ENCODE measurements at regions not wholly inside any gene's neighbourhood (a gene's known extent, or its start where the extent isn't known, plus 50 kb on each side); places are given as distances from the start of the nearest gene placed in this dataset.

- DNase-seq = no peak
- Mint-ChIP-seq H3K4me3 (no peak overlapping the region), H3K9me3 (no peaks in the 10 kb centered on the region), H3K36me3 (ENCODE audit: low read depth) (no peaks in the 10 kb centered on the region), H3K4me1 (ENCODE audit: low read depth) (no peaks in the 10 kb centered on the region), H3K27me3 (ENCODE audit: low read depth) (no peaks in the 10 kb centered on the region), H3K27ac (no peak overlapping the region)
- CTCF ChIA-PET = no interaction called here
- intact Hi-C loops (cut with micrococcal nuclease) = loop anchor here (10.0 kb wide), 1 partner anchor 181 kb away; the partner anchor contains the start of gene ABCC12
These were observed 182.2 kb downstream of the ABCC12 start for GRCh38 chr16:47973552-47973951.

GRCh38 chr16:47972246-47972985, 183.4 kb downstream of the ABCC12 start:
- H3K27me3 Mint-ChIP-seq (ENCODE audit: low read depth) = no peaks in the 10 kb centered on the region
- CTCF ChIA-PET = interaction anchor here (0.6 kb wide), 1 partner anchor 367 kb away, joined by 3 read pairs; no protein-coding TSS in a partner anchor
- intact Hi-C loops (cut with micrococcal nuclease) = loop anchor here (10.0 kb wide), 1 partner anchor 182 kb away; the partner anchor contains the start of gene ABCC12

GRCh38 chr16:47971225-47971624, 184.6 kb downstream of the ABCC12 start:
- Mint-ChIP-seq H3K4me3 (no peak overlapping the region), H3K9me3 (no peaks in the 10 kb centered on the region), H3K4me1 (ENCODE audit: low read depth) (no peaks in the 10 kb centered on the region), H3K27ac (no peak overlapping the region), H3K36me3 (ENCODE audit: low read depth) (no peaks in the 10 kb centered on the region), H3K27me3 (ENCODE audit: low read depth) (no peaks in the 10 kb centered on the region)
- CTCF ChIA-PET = no interaction called here
- intact Hi-C loops (cut with micrococcal nuclease) = loop anchor here (10.0 kb wide), 1 partner anchor 184 kb away; the partner anchor contains the start of gene ABCC12
- DNase-seq = no peak

More at GRCh38 chr16:47972246-47972985, 183.4 kb downstream of the ABCC12 start:
- no peak overlapping the region for H3K4me3 Mint-ChIP-seq
- DNase-seq = no peak
- H3K4me1 Mint-ChIP-seq (ENCODE audit: low read depth) = no peaks in the 10 kb centered on the region
- no peak overlapping the region for H3K27ac Mint-ChIP-seq
- no peaks in the 10 kb centered on the region for H3K36me3 Mint-ChIP-seq (ENCODE audit: low read depth)
- no peaks in the 10 kb centered on the region for H3K9me3 Mint-ChIP-seq

- Mint-ChIP-seq H3K27me3 (ENCODE audit: low read depth) (no peaks in the 10 kb centered on the region), H3K4me1 (ENCODE audit: low read depth) (no peaks in the 10 kb centered on the region), H3K36me3 (ENCODE audit: low read depth) (no peaks in the 10 kb centered on the region), H3K27ac (no peak overlapping the region), H3K9me3 (no peaks in the 10 kb centered on the region), H3K4me3 (no peak overlapping the region)
- CTCF ChIA-PET = interaction anchor here (1.6 kb wide), 1 partner anchor 20 kb away, joined by 4 read pairs; no protein-coding TSS in a partner anchor
- DNase-seq = no peak
- intact Hi-C loops (cut with micrococcal nuclease) = loop anchor here (10.0 kb wide), 1 partner anchor 184 kb away; the partner anchor contains the start of gene ABCC12
These were observed 185.4 kb downstream of the ABCC12 start for GRCh38 chr16:47970291-47970931.

GRCh38 chr16:47967374-47967773, 188.4 kb downstream of the ABCC12 start:
- peaks cover 2% of the 10 kb centered on the region for H3K27me3 Mint-ChIP-seq (ENCODE audit: low read depth)

GRCh38 chr16:47966325-47966724, 189.5 kb downstream of the ABCC12 start:
- peaks cover 2% of the 10 kb centered on the region for H3K27me3 Mint-ChIP-seq (ENCODE audit: low read depth)
- intact Hi-C loops (cut with micrococcal nuclease) = no loop called here

More at GRCh38 chr16:47967374-47967773, 188.4 kb downstream of the ABCC12 start:
- no peak for DNase-seq
- H3K36me3 Mint-ChIP-seq (ENCODE audit: low read depth) = no peaks in the 10 kb centered on the region
- H3K4me3 Mint-ChIP-seq = no peak overlapping the region
- intact Hi-C loops (cut with micrococcal nuclease) = no loop called here
- H3K4me1 Mint-ChIP-seq (ENCODE audit: low read depth) = no peaks in the 10 kb centered on the region
- H3K9me3 Mint-ChIP-seq = no peaks in the 10 kb centered on the region
- no peak overlapping the region for H3K27ac Mint-ChIP-seq
- CTCF ChIA-PET = interaction anchor here (1.1 kb wide), 1 partner anchor 825 kb away, joined by 3 read pairs; no protein-coding TSS in a partner anchor

GRCh38 chr16:47965439-47965838, 190.4 kb downstream of the ABCC12 start:
- Mint-ChIP-seq H3K36me3 (ENCODE audit: low read depth) (no peaks in the 10 kb centered on the region), H3K9me3 (no peaks in the 10 kb centered on the region), H3K27me3 (ENCODE audit: low read depth) (peaks cover 2% of the 10 kb centered on the region), H3K4me3 (no peak overlapping the region), H3K27ac (no peak overlapping the region), H3K4me1 (ENCODE audit: low read depth) (no peaks in the 10 kb centered on the region)
- DNase-seq = no peak
- CTCF ChIA-PET = no interaction called here
- intact Hi-C loops (cut with micrococcal nuclease) = no loop called here

More at GRCh38 chr16:47966325-47966724, 189.5 kb downstream of the ABCC12 start:
- no peak overlapping the region for H3K4me3 Mint-ChIP-seq
- DNase-seq = no peak
- CTCF ChIA-PET = no interaction called here
- no peaks in the 10 kb centered on the region for H3K9me3 Mint-ChIP-seq
- H3K4me1 Mint-ChIP-seq (ENCODE audit: low read depth) = no peaks in the 10 kb centered on the region
- no peak overlapping the region for H3K27ac Mint-ChIP-seq
- no peaks in the 10 kb centered on the region for H3K36me3 Mint-ChIP-seq (ENCODE audit: low read depth)

- H3K9me3 Mint-ChIP-seq = no peaks in the 10 kb centered on the region
- no peak overlapping the region for H3K4me3 Mint-ChIP-seq
- H3K36me3 Mint-ChIP-seq (ENCODE audit: low read depth) = no peaks in the 10 kb centered on the region
- CTCF ChIA-PET = no interaction called here
- intact Hi-C loops (cut with micrococcal nuclease) = no loop called here
- H3K27me3 Mint-ChIP-seq (ENCODE audit: low read depth) = peaks cover 3% of the 10 kb centered on the region
- no peak for DNase-seq
- H3K27ac Mint-ChIP-seq = no peak overlapping the region
- no peaks in the 10 kb centered on the region for H3K4me1 Mint-ChIP-seq (ENCODE audit: low read depth)
These were observed 197.1 kb downstream of the ABCC12 start for GRCh38 chr16:47958726-47959125.

- no peaks in the 10 kb centered on the region for H3K4me1 Mint-ChIP-seq (ENCODE audit: low read depth)
- H3K36me3 Mint-ChIP-seq (ENCODE audit: low read depth) = no peaks in the 10 kb centered on the region
- no peaks in the 10 kb centered on the region for H3K9me3 Mint-ChIP-seq
- CTCF ChIA-PET = no interaction called here
- H3K27ac Mint-ChIP-seq = no peak overlapping the region
- H3K27me3 Mint-ChIP-seq (ENCODE audit: low read depth) = peaks cover 2% of the 10 kb centered on the region
- intact Hi-C loops (cut with micrococcal nuclease) = no loop called here
- no peak for DNase-seq
- H3K4me3 Mint-ChIP-seq = no peak overlapping the region
These were observed 198.9 kb downstream of the ABCC12 start for GRCh38 chr16:47956916-47957315.

- intact Hi-C loops (cut with micrococcal nuclease) = no loop called here
- Mint-ChIP-seq H3K27ac (no peak overlapping the region), H3K4me1 (ENCODE audit: low read depth) (no peaks in the 10 kb centered on the region), H3K4me3 (no peak overlapping the region), H3K27me3 (ENCODE audit: low read depth) (no peaks in the 10 kb centered on the region), H3K9me3 (peaks cover 6% of the 10 kb centered on the region), H3K36me3 (ENCODE audit: low read depth) (no peaks in the 10 kb centered on the region)
- CTCF ChIA-PET = no interaction called here
- no peak for DNase-seq
These were observed 206.1 kb downstream of the ABCC12 start for GRCh38 chr16:47949714-47950113.

- no peaks in the 10 kb centered on the region for H3K27me3 Mint-ChIP-seq (ENCODE audit: low read depth)
- DNase-seq = no peak
- intact Hi-C loops (cut with micrococcal nuclease) = no loop called here
- CTCF ChIA-PET = no interaction called here
- H3K27ac Mint-ChIP-seq = no peak overlapping the region
- H3K4me3 Mint-ChIP-seq = no peak overlapping the region
- no peaks in the 10 kb centered on the region for H3K4me1 Mint-ChIP-seq (ENCODE audit: low read depth)
- peaks cover 6% of the 10 kb centered on the region for H3K9me3 Mint-ChIP-seq
- H3K36me3 Mint-ChIP-seq (ENCODE audit: low read depth) = no peaks in the 10 kb centered on the region
These were observed 206.5 kb downstream of the ABCC12 start for GRCh38 chr16:47949276-47949675.

GRCh38 chr16:47947723-47948122, 208.1 kb downstream of the ABCC12 start:
- H3K4me3 Mint-ChIP-seq = no peak overlapping the region
- no peaks in the 10 kb centered on the region for H3K27me3 Mint-ChIP-seq (ENCODE audit: low read depth)
- H3K27ac Mint-ChIP-seq = no peak overlapping the region
- CTCF ChIA-PET = no interaction called here
- intact Hi-C loops (cut with micrococcal nuclease) = no loop called here
- DNase-seq = no peak
- H3K36me3 Mint-ChIP-seq (ENCODE audit: low read depth) = no peaks in the 10 kb centered on the region
- no peaks in the 10 kb centered on the region for H3K4me1 Mint-ChIP-seq (ENCODE audit: low read depth)
- peaks cover 6% of the 10 kb centered on the region for H3K9me3 Mint-ChIP-seq

GRCh38 chr16:47946092-47946491, 209.7 kb downstream of the ABCC12 start:
- intact Hi-C loops (cut with micrococcal nuclease) = no loop called here
- DNase-seq = no peak
- CTCF ChIA-PET = no interaction called here
- H3K9me3 Mint-ChIP-seq = peaks cover 7% of the 10 kb centered on the region
- peaks cover 3% of the 10 kb centered on the region for H3K27me3 Mint-ChIP-seq (ENCODE audit: low read depth)
- no peaks in the 10 kb centered on the region for H3K36me3 Mint-ChIP-seq (ENCODE audit: low read depth)
- H3K4me3 Mint-ChIP-seq = no peak overlapping the region
- no peaks in the 10 kb centered on the region for H3K4me1 Mint-ChIP-seq (ENCODE audit: low read depth)
- H3K27ac Mint-ChIP-seq = no peak overlapping the region
